K562 (cell line): ENCODE measurements at regions not wholly inside any gene's neighbourhood (a gene's known extent, or its start where the extent isn't known, plus 50 kb on each side); places are given as distances from the start of the nearest gene placed in this dataset.

Experiments
- ATAC-seq: fragments of 200-7000 bp; cut with Tn5 transposase; 3 replicates; pipeline ENCODE4 v1.9.1; 2020; ENCODE audit warnings: moderate library complexity
- BruUV-seq: library from RNA; stranded (reverse); fragments of 400-500 nt; replicated peaks from 2 replicates; lab custom pipeline; 2021; lab: Mats Ljungman, UMichigan
- CTCF ChIA-PET: fragments of 300-600 bp; formaldehyde crosslinking; extraction: SDS; loops from one replicate; lab custom pipeline; 2021; ENCODE audit warnings: low intra/inter-chr PET ratio; lab: Yijun Ruan, JAX
- POLR2A ChIA-PET: fragments of 300-600, 350-650 bp; sonication (Branson Sonifier 250); formaldehyde crosslinking; extraction: SDS; loops from one replicate; lab custom pipeline; 2021; ENCODE audit warnings: antibody characterized with exemption, inconsistent platforms; lab: Yijun Ruan, JAX
- DNase-seq, 4 experiments: peaks; one replicate each; pipeline versions ENCODE4 v3.0.0 to v3.0.0-alpha.2; 2011 to 2018; ENCODE audit warnings: low spot score in 3 of 4, mixed read lengths in 3 of 4; ENCODE audit errors: extremely low read depth in 1 of 4
- FAIRE-seq: peaks from 2 replicates; lab custom pipeline; 2011; peaks lifted over from hg19 to GRCh38; lab: Jason Lieb, UNC
- H2AFZ ChIP-seq: 2 replicates; pipeline ENCODE4 v1.6.0; 2011; ENCODE audit warnings: low read depth, low read length, control low read depth, inconsistent platforms
- H3K27ac ChIP-seq: fragments of 200-600 bp; 3 replicates; pipeline ENCODE4 v1.8.0; 2011; ENCODE audit warnings: low read depth, mild to moderate bottlenecking, control low read depth, inconsistent platforms, low read length, moderate library complexity, mixed read lengths; ENCODE audit errors: extremely low read depth
- H3K27me3 ChIP-seq, 2 experiments: fragments of 300-600 bp in 1 of 2; 2 replicates in 1 of 2; 3 replicates in 1 of 2; pipeline versions ENCODE4 v1.6.0 to v1.8.0; 2011; ENCODE audit warnings: inconsistent platforms in 2 of 2, low read length in 2 of 2, mild to moderate bottlenecking in 1 of 2, mixed read lengths in 1 of 2, moderate library complexity in 1 of 2; ENCODE audit not compliant: control insufficient read depth in 2 of 2, insufficient read depth in 2 of 2
- H3K36me3 ChIP-seq: fragments of 300-600 bp; 3 replicates; pipeline ENCODE4 v1.8.0; 2011; ENCODE audit warnings: mild to moderate bottlenecking, low read length, inconsistent platforms; ENCODE audit not compliant: control insufficient read depth, insufficient read depth
- H3K4me1 ChIP-seq, 2 experiments: fragments of 200-600 bp in 1 of 2; replicated peaks in 1 of 2; 2 replicates in 1 of 2; 3 replicates in 1 of 2; pipeline versions ENCODE4 v1.5.1 to v1.8.0; 2011; ENCODE audit warnings: inconsistent platforms in 2 of 2, low read length in 2 of 2, mild to moderate bottlenecking in 1 of 2, mixed read lengths in 1 of 2, moderate library complexity in 1 of 2; ENCODE audit not compliant: control insufficient read depth in 2 of 2, insufficient read depth in 2 of 2
- H3K4me2 ChIP-seq: 2 replicates; pipeline ENCODE4 v1.6.1; 2011; ENCODE audit warnings: low read length, control low read depth, inconsistent platforms, mixed read lengths; ENCODE audit not compliant: insufficient read depth
- H3K4me3 ChIP-seq: fragments of 200-600 bp; sonication (generic), shearing (Covaris generic); 2 replicates; pipeline ENCODE4 v1.5.1; 2016; ENCODE audit warnings: control low read depth, inconsistent platforms
- H3K79me2 ChIP-seq: fragments of 200-600 bp; 3 replicates; pipeline ENCODE4 v1.8.0; 2011; ENCODE audit warnings: low read length, inconsistent platforms; ENCODE audit not compliant: control insufficient read depth, insufficient read depth
- H3K9ac ChIP-seq, 2 experiments: 2 replicates each; pipeline versions ENCODE4 v1.6.0 to v1.6.1; 2011; ENCODE audit warnings: low read depth in 2 of 2, low read length in 2 of 2, control low read depth in 1 of 2, inconsistent platforms in 1 of 2, mild to moderate bottlenecking in 1 of 2, mixed read lengths in 1 of 2; ENCODE audit not compliant: insufficient read depth in 1 of 2
- H3K9me1 ChIP-seq: one replicate; pipeline ENCODE4 v1.6.0; 2011; ENCODE audit warnings: inconsistent platforms, mild to moderate bottlenecking, low read length, moderate library complexity; ENCODE audit not compliant: control insufficient read depth, insufficient read depth
- H3K9me3 ChIP-seq: replicated peaks from 2 replicates; pipeline ENCODE4 v1.5.1; 2011; ENCODE audit warnings: low read depth, low read length, inconsistent platforms; ENCODE audit not compliant: control insufficient read depth, insufficient read depth
- H4K20me1 ChIP-seq: replicated peaks from 2 replicates; pipeline ENCODE4 v1.6.1; 2011; ENCODE audit warnings: low read length, inconsistent platforms, mixed read lengths; ENCODE audit not compliant: control insufficient read depth, insufficient read depth
- HDAC1 ChIP-seq, 2 experiments: fragments of 450-650 bp; IDR thresholded peaks; 2 replicates each; pipeline ENCODE4 v1.6.1; 2016 to 2017; ENCODE audit warnings: inconsistent platforms in 1 of 2, mild to moderate bottlenecking in 1 of 2, moderate library complexity in 1 of 2
- HNRNPUL1 ChIP-seq: fragments of 200-400 bp; formaldehyde crosslinking; IDR thresholded peaks from 2 replicates; pipeline ENCODE4 v1.6.1; 2017; ENCODE audit warnings: low read length
- MECOM ChIP-seq: fragments of 250-450 bp; sonication (Bioruptor Pico); IDR thresholded peaks from 2 replicates; pipeline ENCODE4 v1.8.0; 2022; ENCODE audit warnings: inconsistent platforms
- MED1 ChIP-seq: sonication (generic); formaldehyde crosslinking; IDR thresholded peaks from 2 replicates; pipeline ENCODE4 v1.8.1; 2023; ENCODE audit warnings: missing genetic modification reagents, borderline replicate concordance
- MTA2 ChIP-seq: fragments of 450-650 bp; IDR thresholded peaks from 2 replicates; pipeline ENCODE4 v1.6.1; 2016; ENCODE audit warnings: low read depth
- NFIC ChIP-seq: fragments of 450-650 bp; IDR thresholded peaks from 2 replicates; pipeline ENCODE4 v1.6.1; 2017; ENCODE audit warnings: mild to moderate bottlenecking, inconsistent platforms
- SMAD3 ChIP-seq: fragments of 450-650 bp; formaldehyde crosslinking; conservative IDR thresholded peaks from 2 replicates; pipeline ENCODE4 v1.4.0; 2020; ENCODE audit warnings: mild to moderate bottlenecking
- SUPT5H ChIP-seq: fragments of 450-650 bp; IDR thresholded peaks from 2 replicates; pipeline ENCODE4 v1.6.1; 2016
- ZFX ChIP-seq: sonication (generic); formaldehyde crosslinking; IDR thresholded peaks from 2 replicates; pipeline ENCODE4 v1.8.0; 2022; ENCODE audit warnings: mild to moderate bottlenecking, missing genetic modification reagents, moderate library complexity
- ZNF76 ChIP-seq: fragments of 250-450 bp; sonication (Bioruptor Pico); IDR thresholded peaks from 2 replicates; pipeline ENCODE4 v1.4.0; 2020; ENCODE audit warnings: mild to moderate bottlenecking, moderate library complexity, borderline replicate concordance
- ZNF77 ChIP-seq: fragments of 250-450 bp; sonication (Bioruptor Pico); IDR thresholded peaks from 2 replicates; pipeline ENCODE4 v1.5.0; 2020
- WGBS: fragments of 100-300 bp; shearing (Covaris generic); methylation state at CpG from one replicate; pipeline ENCODE4 v1.1.6; 2016; ENCODE audit warnings: low coverage, mixed read lengths; ENCODE audit not compliant: insufficient coverage; ENCODE audit errors: missing lambda C conversion rate; 5-methylcytosine and 5-hydroxymethylcytosine counted together
- in situ Hi-C: fragments of 300-500 bp; cut with MboI; formaldehyde crosslinking; loops from 4 replicates; pipeline ENCODE4 v1.15.0; 2018; ENCODE audit warnings: inconsistent platforms, mixed read lengths
- intact Hi-C: fragments of 100-400 bp; cut with micrococcal nuclease; formaldehyde crosslinking; loops from 2 replicates; pipeline ENCODE4 v1.14.2; 2022
- TF ChIP-seq, protein P1 (sequence below): sonication (generic); formaldehyde crosslinking; IDR thresholded peaks from 2 replicates; pipeline ENCODE4 v1.8.0; 2023; ENCODE audit warnings: missing genetic modification reagents, mild to moderate bottlenecking, borderline replicate concordance

DNA sequence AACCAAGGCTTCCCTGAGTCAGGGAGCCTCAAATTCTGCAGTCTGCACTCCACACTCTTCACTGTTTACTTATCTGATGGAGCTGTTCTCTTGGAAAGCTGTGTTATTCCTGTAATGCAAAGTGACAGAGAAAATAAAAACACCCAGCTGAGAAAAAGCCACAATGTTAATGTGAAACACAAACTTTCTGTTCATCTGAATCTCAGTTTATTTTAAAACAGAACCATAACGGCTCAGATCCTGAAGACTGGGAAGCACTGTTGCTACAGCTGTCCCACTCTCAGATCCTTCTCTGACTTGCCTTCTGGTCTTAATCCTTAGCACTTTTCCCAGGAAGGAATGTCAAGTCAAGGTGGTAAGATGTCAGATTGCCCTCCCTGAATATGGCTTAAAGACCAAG lies 736.6 kb downstream of the DHX35 start:
- H4K20me1 ChIP-seq: no peaks in the 10 kb centered on the region
- ATAC-seq: no peak
- POLR2A ChIA-PET: interaction anchor here (0.7 kb wide), 1 partner anchor 534 kb away, joined by 3 read pairs; no protein-coding TSS in a partner anchor
- no peak overlapping the region for H3K27ac ChIP-seq
- WGBS: 0% methylated on average over 1 of the region's 1 CpG
- CTCF ChIA-PET: no interaction called here
- no peaks in the 10 kb centered on the region for H3K9me1 ChIP-seq
- H3K4me1 ChIP-seq: no peaks in the 10 kb centered on the region
- no peak for DNase-seq
- H3K79me2 ChIP-seq: no peaks in the 10 kb centered on the region
- no peak overlapping the region for H2AFZ ChIP-seq
- H3K4me3 ChIP-seq: no peak overlapping the region
- no peak overlapping the region for H3K4me2 ChIP-seq
- BruUV-seq: no TSS peak
- no peaks in the 10 kb centered on the region for H3K36me3 ChIP-seq
- no peaks in the 10 kb centered on the region for H3K27me3 ChIP-seq
- H3K9ac ChIP-seq: no peak overlapping the region
- H3K9me3 ChIP-seq: no peaks in the 10 kb centered on the region
- no peak for FAIRE-seq
- intact Hi-C loops: no loop called here
- TF ChIP-seq ZNF77 (CRISPR knock-in tag): no peak
- in situ Hi-C loops: no loop called here

DNA sequence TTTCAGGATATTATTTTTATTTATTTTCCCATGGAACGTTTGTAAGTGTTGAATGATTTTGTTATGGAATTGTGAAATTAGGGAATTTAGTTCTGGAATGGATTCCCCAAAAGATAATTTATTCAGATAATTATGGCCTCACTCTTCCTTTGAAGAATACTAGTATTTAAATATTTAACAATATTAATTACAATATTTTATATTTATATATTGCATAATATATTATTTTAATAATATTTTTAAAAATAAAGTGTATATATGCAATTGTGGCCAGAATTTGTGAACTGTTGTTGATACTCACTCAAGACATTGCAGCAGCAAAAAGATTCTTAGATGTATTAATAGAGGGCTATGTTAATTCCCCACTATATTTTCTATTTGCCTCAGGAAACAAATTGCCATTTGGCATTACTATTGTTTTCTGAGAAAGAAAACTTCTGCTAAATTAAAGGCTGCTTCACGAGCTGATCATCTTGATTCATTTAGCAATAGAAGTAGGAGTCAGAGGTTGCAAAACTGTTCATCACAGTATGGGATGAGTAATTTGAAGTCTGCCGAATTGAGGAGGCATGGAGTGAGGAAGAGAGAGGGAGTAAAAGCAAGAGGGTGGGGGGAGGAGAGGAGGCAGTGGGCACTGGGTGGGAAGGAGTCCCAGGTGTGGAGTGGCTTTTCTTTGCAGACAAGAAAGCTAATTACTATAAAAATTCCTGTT lies 729.2 kb downstream of the DHX35 start:
- Histone ChIP-seq H3K9ac (no peak overlapping the region), H3K4me2 (no peak overlapping the region), H4K20me1 (no peaks in the 10 kb centered on the region), H3K79me2 (no peaks in the 10 kb centered on the region), H3K27ac (no peak overlapping the region), H3K36me3 (no peaks in the 10 kb centered on the region), H3K27me3 (no peaks in the 10 kb centered on the region), H3K4me1 (no peaks in the 10 kb centered on the region), H3K4me3 (no peak overlapping the region), H3K9me1 (no peaks in the 10 kb centered on the region), H3K9me3 (no peaks in the 10 kb centered on the region), H2AFZ (no peak overlapping the region)
- DNase-seq: no peak
- no peak for ATAC-seq
- no TSS peak for BruUV-seq
- POLR2A ChIA-PET: no interaction called here
- WGBS: 0% methylated on average over 3 of the region's 3 CpGs
- CTCF ChIA-PET: no interaction called here
- intact Hi-C loops: no loop called here
- in situ Hi-C loops: no loop called here
- FAIRE-seq: no peak
- TF ChIP-seq, protein P1, sequence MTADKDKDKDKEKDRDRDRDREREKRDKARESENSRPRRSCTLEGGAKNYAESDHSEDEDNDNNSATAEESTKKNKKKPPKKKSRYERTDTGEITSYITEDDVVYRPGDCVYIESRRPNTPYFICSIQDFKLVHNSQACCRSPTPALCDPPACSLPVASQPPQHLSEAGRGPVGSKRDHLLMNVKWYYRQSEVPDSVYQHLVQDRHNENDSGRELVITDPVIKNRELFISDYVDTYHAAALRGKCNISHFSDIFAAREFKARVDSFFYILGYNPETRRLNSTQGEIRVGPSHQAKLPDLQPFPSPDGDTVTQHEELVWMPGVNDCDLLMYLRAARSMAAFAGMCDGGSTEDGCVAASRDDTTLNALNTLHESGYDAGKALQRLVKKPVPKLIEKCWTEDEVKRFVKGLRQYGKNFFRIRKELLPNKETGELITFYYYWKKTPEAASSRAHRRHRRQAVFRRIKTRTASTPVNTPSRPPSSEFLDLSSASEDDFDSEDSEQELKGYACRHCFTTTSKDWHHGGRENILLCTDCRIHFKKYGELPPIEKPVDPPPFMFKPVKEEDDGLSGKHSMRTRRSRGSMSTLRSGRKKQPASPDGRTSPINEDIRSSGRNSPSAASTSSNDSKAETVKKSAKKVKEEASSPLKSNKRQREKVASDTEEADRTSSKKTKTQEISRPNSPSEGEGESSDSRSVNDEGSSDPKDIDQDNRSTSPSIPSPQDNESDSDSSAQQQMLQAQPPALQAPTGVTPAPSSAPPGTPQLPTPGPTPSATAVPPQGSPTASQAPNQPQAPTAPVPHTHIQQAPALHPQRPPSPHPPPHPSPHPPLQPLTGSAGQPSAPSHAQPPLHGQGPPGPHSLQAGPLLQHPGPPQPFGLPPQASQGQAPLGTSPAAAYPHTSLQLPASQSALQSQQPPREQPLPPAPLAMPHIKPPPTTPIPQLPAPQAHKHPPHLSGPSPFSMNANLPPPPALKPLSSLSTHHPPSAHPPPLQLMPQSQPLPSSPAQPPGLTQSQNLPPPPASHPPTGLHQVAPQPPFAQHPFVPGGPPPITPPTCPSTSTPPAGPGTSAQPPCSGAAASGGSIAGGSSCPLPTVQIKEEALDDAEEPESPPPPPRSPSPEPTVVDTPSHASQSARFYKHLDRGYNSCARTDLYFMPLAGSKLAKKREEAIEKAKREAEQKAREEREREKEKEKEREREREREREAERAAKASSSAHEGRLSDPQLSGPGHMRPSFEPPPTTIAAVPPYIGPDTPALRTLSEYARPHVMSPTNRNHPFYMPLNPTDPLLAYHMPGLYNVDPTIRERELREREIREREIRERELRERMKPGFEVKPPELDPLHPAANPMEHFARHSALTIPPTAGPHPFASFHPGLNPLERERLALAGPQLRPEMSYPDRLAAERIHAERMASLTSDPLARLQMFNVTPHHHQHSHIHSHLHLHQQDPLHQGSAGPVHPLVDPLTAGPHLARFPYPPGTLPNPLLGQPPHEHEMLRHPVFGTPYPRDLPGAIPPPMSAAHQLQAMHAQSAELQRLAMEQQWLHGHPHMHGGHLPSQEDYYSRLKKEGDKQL: no peak
- TF ChIP-seq HDAC1 (IDR thresholded peaks at IDR 0.05) (no peak), ZNF76 (CRISPR knock-in tag) (no peak), HNRNPUL1 (no peak), MED1 (no peak), MECOM (no peak), NFIC (no peak), MTA2 (no peak), ZFX (CRISPR knock-in tag) (no peak), SUPT5H (no peak), SMAD3 (CRISPR knock-in tag) (no peak)
